Left lung (tissue), 4 donors: ENCODE measurements at regions not wholly inside any gene's neighbourhood (a gene's known extent, or its start where the extent isn't known, plus 50 kb on each side); places are given as distances from the start of the nearest gene placed in this dataset.

Experiments
- ATAC-seq: fragments of 200-7000 bp; cut with Tn5 transposase; one replicate; pipeline ENCODE4 v1.9.1; 2020; ENCODE audit warnings: moderate library complexity
- DNase-seq, 4 donors: peaks; one replicate each; pipeline ENCODE4 v3.0.0-alpha.2; 2013 to 2020
- H3K27ac ChIP-seq, 2 donors: fragments of 200-600 bp; sonication (generic) in 1 of 2; one replicate each; pipeline versions ENCODE4 v1.5.0 to v1.8.0; 2020 to 2021
- H3K27me3 ChIP-seq, 2 donors: fragments of 200-600 bp; sonication (generic) in 1 of 2; one replicate each; pipeline versions ENCODE4 v1.5.0 to v1.8.0; 2020 to 2021
- H3K36me3 ChIP-seq, 2 donors: fragments of 200-600 bp; sonication (generic) in 1 of 2; one replicate each; pipeline versions ENCODE4 v1.5.0 to v1.8.0; 2020 to 2021
- H3K4me1 ChIP-seq, 2 donors: fragments of 200-600 bp; one replicate each; pipeline ENCODE4 v1.8.0; 2021
- H3K4me3 ChIP-seq, 2 donors: fragments of 200-600 bp; sonication (generic) in 1 of 2; one replicate each; pipeline versions ENCODE4 v1.5.0 to v1.8.0; 2020 to 2021; ENCODE audit warnings: mild to moderate bottlenecking in 1 of 2
- H3K9me3 ChIP-seq, 2 donors: fragments of 200-600 bp; sonication (generic) in 1 of 2; one replicate each; pipeline versions ENCODE4 v1.5.0 to v1.8.0; 2020 to 2021
- intact Hi-C, 2 donors: fragments of 100-400 bp; cut with DNase I; formaldehyde crosslinking; loops; one replicate each; pipeline versions ENCODE4 v1.11.2 to v1.14.2; 2022
- TF ChIP-seq, protein P1 (sequence below), 2 donors: fragments of 200-600 bp; sonication (generic) in 1 of 2; IDR thresholded peaks; one replicate each; pipeline versions ENCODE4 v1.5.0 to v1.8.0; 2021; ENCODE audit warnings: antibody characterized with exemption in 2 of 2
- donor health status: DM: no; HTN: yes; CAD: no.
- donor health status: DM: no; HTN: no; CAD: no.

DNA sequence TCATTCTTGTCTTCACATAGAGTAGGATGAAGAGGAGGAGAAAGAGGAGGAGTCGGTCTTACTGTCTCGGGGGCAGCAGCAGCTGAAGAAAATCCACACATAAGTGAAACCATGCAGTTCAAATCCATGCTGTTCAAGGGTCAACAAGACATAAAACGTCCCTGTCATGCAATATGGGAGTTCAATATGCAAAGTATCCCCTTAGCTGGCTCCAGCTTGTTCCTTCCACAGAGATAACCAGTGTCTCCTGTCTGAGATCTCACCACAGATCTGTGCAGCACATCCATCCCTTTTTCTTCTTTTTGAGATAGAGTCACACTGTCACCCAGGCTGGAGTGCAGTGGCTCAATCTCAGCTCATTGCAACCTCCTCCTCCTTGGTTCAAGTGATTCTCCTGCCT lies 357.5 kb downstream of the GALC start:
- Histone ChIP-seq H3K9me3 (no peaks in the 10 kb centered on the region), H3K4me3 (no peak overlapping the region), H3K27ac (no peak overlapping the region), H3K36me3 (no peaks in the 10 kb centered on the region), H3K4me1 (no peaks in the 10 kb centered on the region), H3K27me3 (no peaks in the 10 kb centered on the region)
- DNase-seq (no peak), ATAC-seq (no peak)
- TF ChIP-seq, protein P1, sequence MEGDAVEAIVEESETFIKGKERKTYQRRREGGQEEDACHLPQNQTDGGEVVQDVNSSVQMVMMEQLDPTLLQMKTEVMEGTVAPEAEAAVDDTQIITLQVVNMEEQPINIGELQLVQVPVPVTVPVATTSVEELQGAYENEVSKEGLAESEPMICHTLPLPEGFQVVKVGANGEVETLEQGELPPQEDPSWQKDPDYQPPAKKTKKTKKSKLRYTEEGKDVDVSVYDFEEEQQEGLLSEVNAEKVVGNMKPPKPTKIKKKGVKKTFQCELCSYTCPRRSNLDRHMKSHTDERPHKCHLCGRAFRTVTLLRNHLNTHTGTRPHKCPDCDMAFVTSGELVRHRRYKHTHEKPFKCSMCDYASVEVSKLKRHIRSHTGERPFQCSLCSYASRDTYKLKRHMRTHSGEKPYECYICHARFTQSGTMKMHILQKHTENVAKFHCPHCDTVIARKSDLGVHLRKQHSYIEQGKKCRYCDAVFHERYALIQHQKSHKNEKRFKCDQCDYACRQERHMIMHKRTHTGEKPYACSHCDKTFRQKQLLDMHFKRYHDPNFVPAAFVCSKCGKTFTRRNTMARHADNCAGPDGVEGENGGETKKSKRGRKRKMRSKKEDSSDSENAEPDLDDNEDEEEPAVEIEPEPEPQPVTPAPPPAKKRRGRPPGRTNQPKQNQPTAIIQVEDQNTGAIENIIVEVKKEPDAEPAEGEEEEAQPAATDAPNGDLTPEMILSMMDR (IDR thresholded peaks at IDR 0.05), result no peak
- intact Hi-C loops, result no loop called here

DNA sequence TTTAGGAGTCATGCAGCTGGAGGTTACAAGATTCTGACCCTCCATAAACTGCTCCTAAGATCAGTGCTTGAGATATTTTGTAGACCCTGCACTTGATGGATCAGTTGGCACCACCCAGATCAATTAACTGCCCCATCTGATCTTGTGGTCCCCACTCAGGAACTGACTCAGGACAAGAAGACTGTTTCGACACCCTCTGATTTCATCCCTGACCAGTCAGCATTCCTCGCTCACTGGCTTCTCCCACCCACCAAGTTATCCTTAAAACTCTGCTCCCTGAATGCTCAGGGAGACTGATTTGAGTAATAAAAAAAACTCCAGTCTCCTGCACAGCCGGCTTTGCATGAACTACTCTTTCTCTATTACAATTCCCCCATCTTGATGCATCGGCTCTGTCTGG lies 360.2 kb downstream of the GALC start:
- no peak for ATAC-seq
- no peaks in the 10 kb centered on the region for H3K27me3 ChIP-seq

DNA sequence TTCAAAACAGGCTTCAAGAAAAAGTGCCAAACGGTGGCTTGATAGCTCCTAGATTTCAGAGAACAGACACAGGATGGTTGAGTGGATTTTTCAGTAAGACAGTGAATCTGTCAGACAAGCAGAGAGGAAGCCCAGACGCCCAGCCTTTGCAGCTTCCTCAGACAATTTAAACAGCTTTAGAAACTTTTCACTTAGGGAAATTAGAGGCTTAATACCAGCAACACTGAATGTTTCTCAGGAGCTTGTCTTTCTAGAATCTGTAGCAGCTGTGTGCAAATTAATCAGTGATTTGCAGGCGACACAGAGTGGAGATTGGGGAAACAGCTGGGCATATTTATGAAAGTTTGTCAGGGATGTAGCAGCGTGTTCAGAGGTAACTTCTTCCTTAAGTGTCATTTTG lies 362.1 kb downstream of the GALC start:
- DNase-seq (no peak), ATAC-seq (no peak)
- intact Hi-C loops, result no loop called here
- no peak overlapping the region for H3K27ac ChIP-seq
- H3K36me3 ChIP-seq, result no peaks in the 10 kb centered on the region
- TF ChIP-seq, protein P1 (IDR thresholded peaks at IDR 0.05), result no peak
- no peaks in the 10 kb centered on the region for H3K9me3 ChIP-seq
- no peak overlapping the region for H3K4me3 ChIP-seq
- no peaks in the 10 kb centered on the region for H3K27me3 ChIP-seq
- no peaks in the 10 kb centered on the region for H3K4me1 ChIP-seq

More for the DNA sequence above, 360.2 kb downstream of the GALC start:
- no peak overlapping the region for H3K4me3 ChIP-seq
- no peaks in the 10 kb centered on the region for H3K9me3 ChIP-seq
- H3K4me1 ChIP-seq, result no peaks in the 10 kb centered on the region
- TF ChIP-seq, protein P1 (IDR thresholded peaks at IDR 0.05), result no peak
- H3K36me3 ChIP-seq, result no peaks in the 10 kb centered on the region
- intact Hi-C loops, result no loop called here
- H3K27ac ChIP-seq, result no peak overlapping the region
- DNase-seq, result no peak

DNA sequence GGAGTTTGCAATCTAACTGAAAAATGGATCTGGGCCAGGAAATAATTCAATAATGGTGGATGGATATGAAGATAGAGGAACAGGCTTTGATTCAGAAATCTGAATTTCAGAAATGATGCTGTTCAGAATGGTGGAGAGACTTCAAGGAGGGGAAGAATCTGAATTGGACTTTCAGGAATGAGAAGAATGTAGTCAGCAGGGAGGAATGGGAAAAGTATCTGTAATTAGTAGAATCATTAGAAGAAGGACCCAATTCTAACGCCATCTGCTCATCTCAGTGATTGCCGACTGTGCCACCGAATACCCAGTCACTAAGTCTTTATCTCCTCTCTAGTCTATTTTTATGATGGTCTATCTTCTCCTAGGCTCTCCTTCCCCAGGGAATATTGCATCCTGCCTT lies 363.2 kb downstream of the GALC start:
- TF ChIP-seq, protein P1 (IDR thresholded peaks at IDR 0.05), result no peak
- Histone ChIP-seq H3K4me3 (no peak overlapping the region), H3K36me3 (no peaks in the 10 kb centered on the region), H3K4me1 (no peaks in the 10 kb centered on the region), H3K27me3 (no peaks in the 10 kb centered on the region), H3K27ac (no peak overlapping the region), H3K9me3 (no peaks in the 10 kb centered on the region)
- ATAC-seq, result no peak
- intact Hi-C loops, result no loop called here
- DNase-seq, result no peak

DNA sequence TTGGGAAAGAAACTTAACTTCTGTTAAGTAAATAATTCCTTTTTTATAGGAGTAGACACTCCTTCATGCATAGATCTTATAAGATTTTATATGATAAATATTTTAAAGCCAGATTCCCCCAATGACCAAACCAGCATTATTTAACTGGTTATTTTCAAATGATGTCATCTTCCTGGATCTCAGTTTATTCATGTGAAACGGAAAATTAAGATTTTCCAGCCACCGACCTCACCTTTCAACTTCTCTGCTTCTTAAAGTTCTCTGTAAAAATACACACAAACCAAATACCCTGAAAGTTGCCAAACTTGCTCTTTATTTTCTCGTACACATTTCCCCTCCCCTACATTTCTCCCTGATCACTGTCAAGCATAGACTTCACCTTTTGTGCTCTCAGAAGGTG lies 364.2 kb downstream of the GALC start:
- Histone ChIP-seq H3K4me1 (no peaks in the 10 kb centered on the region), H3K9me3 (no peaks in the 10 kb centered on the region), H3K27ac (peak overlapping the region in 1 of 2 donors; percentile 35), H3K27me3 (no peaks in the 10 kb centered on the region), H3K36me3 (no peaks in the 10 kb centered on the region), H3K4me3 (no peak overlapping the region)
- ATAC-seq (no peak), DNase-seq (no peak)
- TF ChIP-seq, protein P1 (IDR thresholded peaks at IDR 0.05), result no peak
- intact Hi-C loops, result no loop called here
